ENCODE measurements at regions not wholly inside any gene's neighbourhood (a gene's known extent, or its start where the extent isn't known, plus 50 kb on each side); places are given as distances from the start of the nearest gene placed in this dataset.

DNA sequence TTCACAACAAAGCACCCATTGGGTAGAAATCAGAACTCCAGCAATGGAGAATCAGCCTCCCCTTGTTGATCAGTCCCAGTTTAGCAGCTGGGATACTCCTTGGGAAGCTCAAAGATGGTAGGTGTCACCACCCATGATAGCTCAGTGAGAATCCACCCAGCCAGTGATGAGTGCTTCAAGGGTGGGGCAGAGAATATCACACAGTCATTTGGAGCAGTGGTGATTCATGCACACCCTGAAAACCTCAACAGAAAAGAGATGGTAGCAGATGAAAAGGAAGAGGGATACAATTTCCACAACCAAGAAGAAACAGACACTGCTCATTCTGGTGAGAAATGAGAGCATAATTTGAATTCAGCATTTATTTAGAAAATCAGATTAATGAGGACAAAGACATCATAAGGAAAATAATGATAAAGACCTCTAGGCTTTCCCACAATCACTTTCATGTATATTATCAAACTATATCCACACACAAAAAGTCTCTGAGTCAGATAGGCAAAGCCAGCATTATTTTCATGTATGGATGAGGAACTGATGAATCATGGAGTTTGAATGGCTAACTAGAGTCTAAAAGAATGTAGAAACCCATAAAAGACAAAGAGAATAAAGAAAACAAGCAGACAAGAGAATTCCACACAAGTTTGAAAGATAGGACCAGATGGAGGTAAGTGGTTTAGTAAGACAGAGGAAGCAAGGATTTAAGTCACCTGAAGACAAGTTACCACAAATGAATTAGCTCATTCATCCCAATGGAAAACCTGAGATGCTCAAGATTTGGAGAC lies 82.9 kb downstream of the FEM1C start:
- TF ChIP-seq, protein P1, sequence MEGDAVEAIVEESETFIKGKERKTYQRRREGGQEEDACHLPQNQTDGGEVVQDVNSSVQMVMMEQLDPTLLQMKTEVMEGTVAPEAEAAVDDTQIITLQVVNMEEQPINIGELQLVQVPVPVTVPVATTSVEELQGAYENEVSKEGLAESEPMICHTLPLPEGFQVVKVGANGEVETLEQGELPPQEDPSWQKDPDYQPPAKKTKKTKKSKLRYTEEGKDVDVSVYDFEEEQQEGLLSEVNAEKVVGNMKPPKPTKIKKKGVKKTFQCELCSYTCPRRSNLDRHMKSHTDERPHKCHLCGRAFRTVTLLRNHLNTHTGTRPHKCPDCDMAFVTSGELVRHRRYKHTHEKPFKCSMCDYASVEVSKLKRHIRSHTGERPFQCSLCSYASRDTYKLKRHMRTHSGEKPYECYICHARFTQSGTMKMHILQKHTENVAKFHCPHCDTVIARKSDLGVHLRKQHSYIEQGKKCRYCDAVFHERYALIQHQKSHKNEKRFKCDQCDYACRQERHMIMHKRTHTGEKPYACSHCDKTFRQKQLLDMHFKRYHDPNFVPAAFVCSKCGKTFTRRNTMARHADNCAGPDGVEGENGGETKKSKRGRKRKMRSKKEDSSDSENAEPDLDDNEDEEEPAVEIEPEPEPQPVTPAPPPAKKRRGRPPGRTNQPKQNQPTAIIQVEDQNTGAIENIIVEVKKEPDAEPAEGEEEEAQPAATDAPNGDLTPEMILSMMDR (IDR thresholded peaks at IDR 0.05; ENCODE audit: insufficient read depth, low read depth, low read length) = no peak
- no peak for TF ChIP-seq EZH2 (IDR thresholded peaks at IDR 0.05; ENCODE audit: insufficient read depth, low read length)
